Body of pancreas (tissue), 4 donors: ENCODE measurements at regions not wholly inside any gene's neighbourhood (a gene's known extent, or its start where the extent isn't known, plus 50 kb on each side); places are given as distances from the start of the nearest gene placed in this dataset.

Experiments used
- ATAC-seq: fragments of 150-250 bp; one replicate; pipeline ENCODE4 v1.9.1; 2016
- DNase-seq, 4 donors: peaks; one replicate each; pipeline ENCODE4 v3.0.0-alpha.2; 2019
- H3K27ac ChIP-seq, 4 donors: fragments of 200-600 bp; sonication (generic); 1 replicate in 3 of 4; 2 replicates in 1 of 4; pipeline versions ENCODE4 v1.5.1 to v1.6.1; 2016 to 2019; ENCODE audit warnings: mild to moderate bottlenecking in 1 of 4, mixed read lengths in 1 of 4, moderate library complexity in 1 of 4
- H3K27me3 ChIP-seq, 2 donors: fragments of 200-600 bp; sonication (generic); one replicate each; pipeline ENCODE4 v1.6.0; 2016; ENCODE audit warnings: mild to moderate bottlenecking in 1 of 2
- H3K36me3 ChIP-seq, 2 donors: fragments of 200-600 bp; sonication (generic); replicated peaks in 1 of 2; 2 replicates each; pipeline ENCODE4 v1.5.1; 2016; ENCODE audit warnings: low read depth in 2 of 2; ENCODE audit not compliant: insufficient read depth in 1 of 2
- H3K4me1 ChIP-seq: fragments of 200-600 bp; sonication (generic); one replicate; pipeline ENCODE4 v1.6.0; 2016
- H3K4me3 ChIP-seq, 2 donors: fragments of 200-600 bp; sonication (generic); 1 replicate in 1 of 2; 2 replicates in 1 of 2; pipeline ENCODE4 v1.5.1; 2016 to 2019
- H3K9me3 ChIP-seq, 3 donors: fragments of 200-600 bp; sonication (generic); 1 replicate in 2 of 3; 2 replicates in 1 of 3; pipeline ENCODE4 v1.5.1; 2016
- POLR2A ChIP-seq, 3 donors: fragments of 450-650 bp; IDR thresholded peaks; one replicate each; pipeline ENCODE4 v1.6.1; 2016; ENCODE audit warnings: antibody characterized with exemption in 3 of 3, mild to moderate bottlenecking in 2 of 3
- WGBS, 2 donors: methylation state at CpG; one replicate each; pipeline ENCODE4 v1.1.5; 2017; 5-methylcytosine and 5-hydroxymethylcytosine counted together
- intact Hi-C: fragments of 100-400 bp; cut with DNase I; formaldehyde crosslinking; loops from one replicate; pipeline ENCODE4 v1.15.1; 2023
- TF ChIP-seq, protein P1 (sequence below), 7 experiments: fragments of 450-650 bp in 4 of 7; fragments of 200-600 bp in 3 of 7; sonication (generic) in 3 of 7; IDR thresholded peaks; one replicate each; pipeline ENCODE4 v1.5.1; 2016 to 2019; ENCODE audit warnings: antibody characterized with exemption in 7 of 7

- TF ChIP-seq POLR2A (IDR thresholded peaks at IDR 0.05): no peak
- TF ChIP-seq, protein P1, sequence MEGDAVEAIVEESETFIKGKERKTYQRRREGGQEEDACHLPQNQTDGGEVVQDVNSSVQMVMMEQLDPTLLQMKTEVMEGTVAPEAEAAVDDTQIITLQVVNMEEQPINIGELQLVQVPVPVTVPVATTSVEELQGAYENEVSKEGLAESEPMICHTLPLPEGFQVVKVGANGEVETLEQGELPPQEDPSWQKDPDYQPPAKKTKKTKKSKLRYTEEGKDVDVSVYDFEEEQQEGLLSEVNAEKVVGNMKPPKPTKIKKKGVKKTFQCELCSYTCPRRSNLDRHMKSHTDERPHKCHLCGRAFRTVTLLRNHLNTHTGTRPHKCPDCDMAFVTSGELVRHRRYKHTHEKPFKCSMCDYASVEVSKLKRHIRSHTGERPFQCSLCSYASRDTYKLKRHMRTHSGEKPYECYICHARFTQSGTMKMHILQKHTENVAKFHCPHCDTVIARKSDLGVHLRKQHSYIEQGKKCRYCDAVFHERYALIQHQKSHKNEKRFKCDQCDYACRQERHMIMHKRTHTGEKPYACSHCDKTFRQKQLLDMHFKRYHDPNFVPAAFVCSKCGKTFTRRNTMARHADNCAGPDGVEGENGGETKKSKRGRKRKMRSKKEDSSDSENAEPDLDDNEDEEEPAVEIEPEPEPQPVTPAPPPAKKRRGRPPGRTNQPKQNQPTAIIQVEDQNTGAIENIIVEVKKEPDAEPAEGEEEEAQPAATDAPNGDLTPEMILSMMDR (IDR thresholded peaks at IDR 0.05): no peak
- Histone ChIP-seq H3K36me3 (no peaks in the 10 kb centered on the region), H3K27me3 (peaks cover 0 to 4% of the 10 kb centered on the region in 2 donors), H3K27ac (no peak overlapping the region), H3K4me1 (peaks cover 9% of the 10 kb centered on the region), H3K4me3 (no peak overlapping the region), H3K9me3 (no peaks in the 10 kb centered on the region)
- intact Hi-C loops: no loop called here
- ATAC-seq: no peak
- no peak for DNase-seq
- WGBS, 2 donors: 63 to 73% methylated on average over 7 of the region's 7 CpGs
These were observed 104.0 kb upstream of the FGF3 start for GRCh38 chr11:69923196-69923595.

- WGBS, 2 donors: 67 to 80% methylated on average over 11 to 13 of the region's 13 CpGs
- H3K36me3 ChIP-seq: no peaks in the 10 kb centered on the region
- ATAC-seq (no peak), DNase-seq (peak in 1 of 4 donors; percentile 8)
- H3K4me3 ChIP-seq: no peak overlapping the region
- H3K9me3 ChIP-seq: no peaks in the 10 kb centered on the region
- no peaks in the 10 kb centered on the region for H3K27me3 ChIP-seq
- TF ChIP-seq, protein P1 (IDR thresholded peaks at IDR 0.05): no peak
- no peak for TF ChIP-seq POLR2A (IDR thresholded peaks at IDR 0.05)
- intact Hi-C loops: no loop called here
- no peak overlapping the region for H3K27ac ChIP-seq
- peaks cover 4% of the 10 kb centered on the region for H3K4me1 ChIP-seq
These were observed 104.6 kb upstream of the FGF3 start for GRCh38 chr11:69923641-69924307.

DNA sequence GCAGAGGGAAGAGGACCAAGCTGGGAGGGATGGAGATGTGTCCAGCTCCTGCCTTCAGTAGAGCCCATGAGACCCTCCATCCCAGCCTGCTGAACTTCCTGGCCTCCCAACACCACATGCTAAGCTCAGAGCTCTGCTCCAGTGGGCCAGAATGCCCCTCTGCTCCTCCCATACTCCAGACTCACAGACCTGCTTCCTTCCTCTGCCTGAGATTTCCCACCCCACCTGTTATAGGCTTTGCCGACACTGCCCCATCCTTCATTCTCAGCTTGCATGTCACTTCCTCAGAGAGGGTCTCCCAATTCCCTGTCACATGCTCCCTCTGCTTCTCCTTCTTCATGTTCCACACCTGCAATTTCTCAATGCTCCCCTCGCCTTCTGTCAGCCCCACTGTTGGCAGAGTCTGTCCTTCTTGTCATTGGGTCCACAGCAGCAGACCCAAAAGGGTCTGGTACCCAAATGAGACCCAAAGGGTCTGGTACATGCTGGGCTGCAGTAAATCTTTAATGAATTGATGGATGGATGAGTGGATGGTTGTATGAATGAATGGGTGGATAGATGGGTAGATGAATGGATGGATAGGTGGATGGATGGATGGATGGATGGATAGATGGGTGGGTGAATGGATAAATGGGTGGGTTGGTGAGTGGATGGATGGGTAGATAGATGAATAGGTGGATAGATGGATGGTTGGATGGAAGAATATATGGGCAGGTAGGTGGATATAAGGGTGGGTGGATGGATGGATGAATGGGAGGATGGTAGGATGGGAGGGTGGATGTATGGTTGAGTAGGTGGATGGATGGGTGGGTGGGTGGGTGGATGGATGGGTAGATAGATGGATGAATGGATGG, 105.3 kb upstream of the FGF3 start:
- Histone ChIP-seq H3K27ac (no peak overlapping the region), H3K4me1 (no peaks in the 10 kb centered on the region), H3K27me3 (no peaks in the 10 kb centered on the region), H3K4me3 (no peak overlapping the region), H3K9me3 (no peaks in the 10 kb centered on the region), H3K36me3 (no peaks in the 10 kb centered on the region)
- DNase-seq (peak in 1 of 4 donors; percentile 2), ATAC-seq (no peak)
- TF ChIP-seq POLR2A (IDR thresholded peaks at IDR 0.05): no peak
- TF ChIP-seq, protein P1 (IDR thresholded peaks at IDR 0.05): no peak
- WGBS, 2 donors: 55 to 82% methylated on average over 2 of the region's 2 CpGs
- intact Hi-C loops: no loop called here

- no peaks in the 10 kb centered on the region for H3K27me3 ChIP-seq
- intact Hi-C loops: no loop called here
- peak in 1 of 4 donors; percentile 8 for DNase-seq
- no peaks in the 10 kb centered on the region for H3K4me1 ChIP-seq
- 16 to 26% methylated on average over 20 to 21 of the region's 22 CpGs for WGBS, 2 donors
- ATAC-seq: no peak
- no peak overlapping the region for H3K4me3 ChIP-seq
- TF ChIP-seq POLR2A (IDR thresholded peaks at IDR 0.05): no peak
- TF ChIP-seq, protein P1 (IDR thresholded peaks at IDR 0.05): no peak
- no peaks in the 10 kb centered on the region for H3K9me3 ChIP-seq
- no peak overlapping the region for H3K27ac ChIP-seq
- H3K36me3 ChIP-seq: no peaks in the 10 kb centered on the region
These were observed 106.4 kb upstream of the FGF3 start for GRCh38 chr11:69925366-69926196.
